Type B pancreatic cell (in vitro differentiated cells): ENCODE measurements at regions not wholly inside any gene's neighbourhood (a gene's known extent, or its start where the extent isn't known, plus 50 kb on each side); places are given as distances from the start of the nearest gene placed in this dataset.
"Not testable (repeated sequence)": the region's sequence is repeated elsewhere in the genome, so short reads cannot be mapped to it uniquely, and the experiment has no call there.

Experiments used
- DNase-seq: peaks from one replicate; pipeline ENCODE4 v3.0.0; 2021; ENCODE audit warnings: mixed read lengths; ENCODE audit not compliant: unreplicated experiment; ENCODE audit errors: extremely low spot score
- H3K27ac Mint-ChIP-seq: 2 replicates; pipeline ENCODE4 v1.8.0; 2021; ENCODE audit warnings: mild to moderate bottlenecking, mixed read lengths
- H3K27me3 Mint-ChIP-seq: 2 replicates; pipeline ENCODE4 v1.8.0; 2021; ENCODE audit warnings: mixed read lengths
- H3K36me3 Mint-ChIP-seq: 2 replicates; pipeline ENCODE4 v1.8.0; 2021; ENCODE audit warnings: mixed read lengths
- H3K4me1 Mint-ChIP-seq: one replicate; pipeline ENCODE4 v1.8.0; 2021; ENCODE audit warnings: mixed read lengths; ENCODE audit not compliant: unreplicated experiment
- H3K4me3 Mint-ChIP-seq: 2 replicates; pipeline ENCODE4 v1.8.0; 2021; ENCODE audit warnings: mild to moderate bottlenecking, mixed read lengths
- H3K9me3 Mint-ChIP-seq: 2 replicates; pipeline ENCODE4 v1.8.0; 2021; ENCODE audit warnings: mixed read lengths
- CTCF ChIP-seq: fragments of 200-600 bp; sonication (generic); conservative IDR thresholded peaks from 2 replicates; pipeline ENCODE4 v1.5.0; 2021; ENCODE audit warnings: antibody characterized with exemption, mild to moderate bottlenecking

GRCh38 chr17:31778523-31778922 lies 80.5 kb downstream of the COPRS start:
- no peak overlapping the region for H3K4me3 Mint-ChIP-seq
- no peak for DNase-seq
- no peak for TF ChIP-seq CTCF
- no peak overlapping the region for H3K27ac Mint-ChIP-seq
- no peaks in the 10 kb centered on the region for H3K9me3 Mint-ChIP-seq
- H3K36me3 Mint-ChIP-seq, result no peaks in the 10 kb centered on the region
- no peaks in the 10 kb centered on the region for H3K4me1 Mint-ChIP-seq
- peaks cover 12% of the 10 kb centered on the region for H3K27me3 Mint-ChIP-seq

- not testable (repeated sequence) for H3K27ac Mint-ChIP-seq, H3K9me3 Mint-ChIP-seq, H3K4me1 Mint-ChIP-seq, H3K36me3 Mint-ChIP-seq, H3K27me3 Mint-ChIP-seq, DNase-seq, H3K4me3 Mint-ChIP-seq
Measured at GRCh38 chr17:31771328-31771727, 87.7 kb downstream of the COPRS start.

- not testable (repeated sequence) for H3K9me3 Mint-ChIP-seq, DNase-seq, H3K4me1 Mint-ChIP-seq, H3K27me3 Mint-ChIP-seq, H3K36me3 Mint-ChIP-seq
- H3K4me3 Mint-ChIP-seq, result peak overlapping the region; percentile 10
- peak overlapping the region; percentile 68 for H3K27ac Mint-ChIP-seq
Measured at GRCh38 chr17:31770501-31770900, 88.5 kb downstream of the COPRS start.

GRCh38 chr17:31761836-31762510 lies 97.1 kb downstream of the COPRS start:
- H3K4me1 Mint-ChIP-seq, H3K27ac Mint-ChIP-seq, H3K9me3 Mint-ChIP-seq, H3K27me3 Mint-ChIP-seq, H3K4me3 Mint-ChIP-seq, H3K36me3 Mint-ChIP-seq, DNase-seq: not testable (repeated sequence)

GRCh38 chr17:31758646-31759045 lies 100.4 kb downstream of the COPRS start:
- no peak overlapping the region for H3K4me3 Mint-ChIP-seq
- TF ChIP-seq CTCF, result no peak
- peaks cover 3% of the 10 kb centered on the region for H3K27me3 Mint-ChIP-seq
- no peaks in the 10 kb centered on the region for H3K4me1 Mint-ChIP-seq
- H3K27ac Mint-ChIP-seq, result no peak overlapping the region
- no peak for DNase-seq
- H3K9me3 Mint-ChIP-seq, result peaks cover 5% of the 10 kb centered on the region
- no peaks in the 10 kb centered on the region for H3K36me3 Mint-ChIP-seq

- no peaks in the 10 kb centered on the region for H3K27me3 Mint-ChIP-seq
- H3K36me3 Mint-ChIP-seq, result no peaks in the 10 kb centered on the region
Measured at GRCh38 chr17:31757097-31757496, 101.9 kb downstream of the COPRS start.

More at GRCh38 chr17:31757097-31757496, 101.9 kb downstream of the COPRS start:
- no peak for DNase-seq
- TF ChIP-seq CTCF, result no peak
- H3K4me1 Mint-ChIP-seq, result no peaks in the 10 kb centered on the region
- no peaks in the 10 kb centered on the region for H3K9me3 Mint-ChIP-seq
- no peak overlapping the region for H3K27ac Mint-ChIP-seq
- no peak overlapping the region for H3K4me3 Mint-ChIP-seq
